ENCODE measurements at regions not wholly inside any gene's neighbourhood (a gene's known extent, or its start where the extent isn't known, plus 50 kb on each side); places are given as distances from the start of the nearest gene placed in this dataset.

GRCh38 chr2:104756118-104756517, 97.8 kb upstream of the POU3F3 start:
- no peak for DNase-seq (ENCODE audit: low read depth, low spot score)

GRCh38 chr2:104757056-104757455, 96.9 kb upstream of the POU3F3 start:
- no peak for DNase-seq (ENCODE audit: low read depth, low spot score)

GRCh38 chr2:104758199-104758620, 95.7 kb upstream of the POU3F3 start:
- DNase-seq (ENCODE audit: low read depth, low spot score) = peak; percentile 54

GRCh38 chr2:104762031-104762430, 91.9 kb upstream of the POU3F3 start:
- no peak for DNase-seq (ENCODE audit: low read depth, low spot score)

DNA sequence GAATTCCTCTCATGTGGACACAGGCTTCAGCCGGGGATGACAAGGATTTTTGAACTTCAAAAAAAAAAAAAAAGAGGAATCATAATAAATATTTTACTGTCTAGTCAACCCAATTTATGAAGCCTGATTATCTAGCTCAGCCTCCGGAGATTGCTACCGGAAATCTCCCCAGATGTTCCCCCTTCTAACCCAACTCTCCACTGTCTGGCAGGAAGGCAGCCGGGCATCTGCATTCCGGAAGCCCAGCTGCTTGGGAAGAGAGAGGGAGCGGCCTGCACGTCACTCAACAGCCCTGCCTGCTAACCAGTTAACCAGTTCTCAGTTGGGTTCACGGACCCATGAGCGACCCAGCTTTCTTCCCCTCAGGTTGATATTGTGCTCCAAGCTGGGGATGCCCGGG, 87.2 kb upstream of the POU3F3 start:
- no peak for DNase-seq (ENCODE audit: low read depth, low spot score)

DNA sequence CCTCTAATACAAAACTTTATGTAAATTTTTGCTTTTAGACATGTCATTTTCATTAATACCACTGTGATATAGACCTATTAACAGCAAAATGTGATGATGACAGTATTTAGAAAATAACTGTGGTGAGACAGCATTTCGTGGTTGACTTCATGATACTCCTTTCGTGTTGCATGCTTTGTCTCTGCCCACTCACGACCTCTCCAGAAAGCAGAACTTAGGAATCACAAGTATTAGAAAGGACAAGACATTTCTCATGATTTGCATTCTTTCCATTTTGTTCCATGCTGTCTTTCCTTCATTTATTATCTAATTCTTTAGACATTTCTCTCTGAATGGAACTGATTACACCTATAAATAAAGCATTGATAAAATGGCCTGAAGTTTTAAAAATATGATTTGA, 85.2 kb upstream of the POU3F3 start:
- DNase-seq (ENCODE audit: low read depth, low spot score) = no peak

DNA sequence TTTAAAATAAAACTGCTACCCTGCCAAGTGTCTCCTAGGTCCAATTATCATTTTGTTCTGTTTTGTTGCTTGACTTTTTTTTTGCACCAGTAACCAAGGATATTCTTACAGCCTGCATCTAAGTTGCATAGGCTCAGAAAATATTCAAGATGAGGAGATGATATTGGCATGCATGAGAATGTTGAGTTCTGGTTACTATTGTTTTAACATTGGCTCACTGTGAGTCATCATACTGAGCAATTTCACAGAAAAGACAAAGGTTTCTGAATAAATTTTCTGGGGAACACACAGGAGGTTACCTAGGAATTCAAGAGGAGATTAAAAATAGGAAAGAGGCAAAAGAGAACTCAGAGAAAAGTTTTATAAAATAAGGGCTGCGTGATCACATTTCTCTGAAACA, 84.8 kb upstream of the POU3F3 start:
- DNase-seq (ENCODE audit: low read depth, low spot score) = peak; percentile 55

DNA sequence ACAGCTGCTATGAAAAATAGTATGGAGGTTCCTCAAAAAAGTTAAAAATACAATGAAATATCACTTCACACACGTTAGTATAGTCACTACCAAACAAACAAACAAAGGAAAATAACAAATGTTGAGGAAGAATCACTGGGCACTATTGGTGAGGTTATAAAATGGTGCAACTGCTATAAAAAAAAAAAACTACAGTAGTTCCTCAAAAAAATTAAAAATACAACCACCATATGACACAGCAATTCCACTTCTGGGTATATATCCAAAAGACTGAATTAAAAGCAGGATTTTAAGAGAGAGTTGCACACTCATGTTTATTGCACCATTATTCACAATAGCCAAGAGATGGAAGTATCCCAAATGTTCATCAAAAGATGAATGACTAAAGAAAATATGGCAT, 80.9 kb upstream of the POU3F3 start:
- no peak for DNase-seq (ENCODE audit: low read depth, low spot score)

DNA sequence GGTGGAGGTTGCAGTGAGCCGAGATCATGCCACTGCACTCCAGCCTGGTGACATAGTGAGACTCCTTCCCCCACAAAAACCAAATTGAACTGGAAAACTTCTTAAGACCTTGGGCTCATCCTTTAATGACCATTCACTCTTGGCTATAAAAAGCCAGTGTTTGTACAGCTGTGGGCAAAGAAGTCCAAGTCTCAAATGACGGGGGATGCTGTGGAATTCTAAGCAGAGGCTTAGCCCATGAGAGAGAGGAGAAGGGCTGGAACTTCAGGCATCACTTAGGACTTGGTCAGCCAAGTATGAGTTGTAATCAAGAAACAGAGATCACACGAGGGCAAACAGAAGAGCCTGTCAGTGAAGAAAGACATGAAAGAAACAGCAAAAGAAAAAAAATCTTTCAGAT, 79.3 kb upstream of the POU3F3 start:
- no peak for DNase-seq (ENCODE audit: low read depth, low spot score)

DNA sequence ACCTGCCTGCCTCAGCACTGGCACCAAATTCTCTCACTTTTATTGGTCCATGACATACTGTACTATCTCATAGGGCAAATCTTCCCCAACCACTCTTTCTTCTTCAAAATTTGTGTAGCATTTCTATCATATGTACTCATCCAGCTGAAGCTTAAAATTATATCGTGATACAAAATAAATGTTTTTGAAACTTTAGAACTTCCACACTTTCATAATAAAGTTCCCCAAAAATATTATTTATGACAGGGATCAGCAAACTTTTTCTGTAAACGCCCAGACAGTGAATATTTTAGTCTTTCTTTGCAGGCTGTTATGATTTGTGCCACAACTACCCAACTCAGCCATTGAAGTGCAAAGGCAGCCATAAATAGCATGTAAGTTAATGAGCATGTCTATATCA, 76.2 kb upstream of the POU3F3 start:
- no peak for DNase-seq (ENCODE audit: low read depth, low spot score)

DNA sequence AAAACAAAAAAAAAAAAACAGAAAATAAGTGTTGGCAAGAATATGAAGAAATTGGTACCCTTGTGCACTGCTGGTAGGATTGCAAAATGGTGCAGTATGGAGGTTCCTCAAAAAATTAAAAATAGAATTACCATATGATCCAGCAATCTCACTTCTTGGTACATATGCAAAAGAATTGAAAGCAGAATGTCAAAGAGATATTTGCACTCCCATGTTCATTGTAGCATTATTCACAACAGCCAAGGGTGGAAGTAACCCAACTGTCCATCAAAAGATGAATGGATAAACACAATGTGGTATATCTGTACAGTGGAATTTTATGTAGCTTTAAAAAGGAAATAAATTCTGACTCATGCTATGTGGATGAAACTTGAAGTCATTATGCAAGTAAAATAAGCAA, 72.8 kb upstream of the POU3F3 start:
- no peak for DNase-seq (ENCODE audit: low read depth, low spot score)

DNA sequence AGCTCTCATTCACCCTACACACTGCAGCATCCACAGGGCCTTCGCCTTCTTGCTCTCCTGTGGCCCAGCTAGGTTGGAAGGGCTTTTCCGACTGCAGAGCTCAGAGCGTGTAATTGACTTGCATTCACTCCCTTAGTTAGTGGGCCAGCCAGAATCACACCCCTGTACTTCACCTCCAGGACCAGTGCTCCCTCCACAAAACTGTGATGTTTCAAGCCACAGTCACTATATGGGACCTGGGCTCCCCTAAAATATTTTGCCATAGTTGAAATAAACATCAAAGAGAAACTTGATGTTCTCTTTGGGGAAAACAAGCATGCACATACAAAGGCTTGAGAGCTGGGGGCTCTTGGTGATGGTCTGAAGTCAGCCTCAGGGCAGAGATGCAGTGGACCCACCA, 69.7 kb upstream of the POU3F3 start:
- no peak for DNase-seq (ENCODE audit: low read depth, low spot score)

DNA sequence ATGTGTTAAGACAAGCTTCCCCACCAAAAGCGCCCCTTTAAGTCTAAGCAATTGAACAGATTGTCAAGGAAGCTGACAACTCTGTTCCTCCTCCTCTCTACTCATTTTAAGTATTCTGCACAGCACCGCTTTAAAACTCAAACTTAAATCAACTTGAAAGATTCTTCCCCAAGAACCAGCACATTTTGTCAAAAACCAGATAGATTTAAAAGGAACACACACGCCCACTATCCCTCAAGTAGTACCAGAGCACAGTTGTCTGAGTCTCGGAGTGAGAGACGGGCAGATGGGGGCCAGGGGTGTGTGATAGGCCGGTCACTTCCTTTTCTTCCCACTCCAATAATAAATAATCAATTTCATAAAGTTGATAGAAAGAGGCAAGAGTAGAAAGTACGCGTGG, 67.7 kb upstream of the POU3F3 start:
- DNase-seq (ENCODE audit: low read depth, low spot score) = no peak

DNA sequence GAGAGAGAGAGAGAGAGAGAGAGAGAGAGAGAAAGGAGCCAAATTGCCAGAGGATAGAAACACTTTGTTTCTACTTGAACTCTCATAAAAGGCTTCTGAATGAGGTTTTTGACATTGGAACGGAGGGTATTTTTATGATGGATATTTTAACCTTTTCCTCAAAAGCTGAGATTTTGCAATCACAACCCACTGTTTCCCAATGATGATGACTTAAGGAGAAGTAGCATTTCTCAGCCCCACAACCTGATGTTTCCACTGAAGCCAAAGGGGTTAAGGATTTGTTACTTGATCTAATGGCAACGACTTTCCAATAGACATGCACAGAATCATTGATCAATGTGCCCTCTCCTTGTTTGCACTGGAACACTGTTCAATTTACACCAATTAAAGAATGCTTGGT, 67.1 kb upstream of the POU3F3 start:
- DNase-seq (ENCODE audit: low read depth, low spot score) = no peak

DNA sequence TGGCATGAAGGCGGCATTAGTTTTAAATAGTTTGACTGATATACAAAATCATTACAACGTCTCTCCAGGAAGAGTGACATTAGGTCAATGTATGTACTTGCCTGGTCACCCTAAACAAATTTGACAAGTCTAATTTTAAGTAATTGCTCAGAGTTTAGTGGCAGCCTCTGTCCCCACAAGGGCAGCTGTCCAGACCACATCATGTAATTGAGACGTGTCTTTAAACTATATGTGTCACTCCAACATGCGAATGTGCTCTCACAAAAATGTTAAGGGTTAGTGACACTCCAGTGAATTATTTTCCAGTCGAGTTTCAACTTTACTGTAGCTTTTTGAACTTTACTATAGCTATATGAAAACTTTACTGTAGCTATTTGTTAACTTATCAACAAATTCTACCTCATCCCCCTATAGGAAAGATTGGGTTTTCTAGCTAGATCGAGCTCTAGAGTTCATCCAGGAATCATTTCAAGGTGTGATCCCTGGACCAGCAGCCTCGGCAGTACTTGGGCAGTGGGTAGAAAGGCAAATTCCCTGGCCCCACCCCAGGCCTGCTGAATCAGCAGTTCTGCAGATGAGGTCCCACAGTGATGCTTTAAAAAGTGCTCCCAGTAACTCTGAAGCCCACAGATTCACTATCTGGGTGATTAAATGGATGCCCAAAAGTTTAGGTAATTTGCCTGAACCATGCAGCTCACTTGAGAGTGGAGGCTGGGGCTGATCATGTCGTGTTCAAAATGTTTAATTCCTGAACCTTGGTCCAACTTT, 66.4 kb upstream of the POU3F3 start:
- DNase-seq (ENCODE audit: low read depth, low spot score) = no peak

- DNase-seq (ENCODE audit: low read depth, low spot score) = no peak
Measured at GRCh38 chr2:104788742-104789455, 65.0 kb upstream of the POU3F3 start.

DNA sequence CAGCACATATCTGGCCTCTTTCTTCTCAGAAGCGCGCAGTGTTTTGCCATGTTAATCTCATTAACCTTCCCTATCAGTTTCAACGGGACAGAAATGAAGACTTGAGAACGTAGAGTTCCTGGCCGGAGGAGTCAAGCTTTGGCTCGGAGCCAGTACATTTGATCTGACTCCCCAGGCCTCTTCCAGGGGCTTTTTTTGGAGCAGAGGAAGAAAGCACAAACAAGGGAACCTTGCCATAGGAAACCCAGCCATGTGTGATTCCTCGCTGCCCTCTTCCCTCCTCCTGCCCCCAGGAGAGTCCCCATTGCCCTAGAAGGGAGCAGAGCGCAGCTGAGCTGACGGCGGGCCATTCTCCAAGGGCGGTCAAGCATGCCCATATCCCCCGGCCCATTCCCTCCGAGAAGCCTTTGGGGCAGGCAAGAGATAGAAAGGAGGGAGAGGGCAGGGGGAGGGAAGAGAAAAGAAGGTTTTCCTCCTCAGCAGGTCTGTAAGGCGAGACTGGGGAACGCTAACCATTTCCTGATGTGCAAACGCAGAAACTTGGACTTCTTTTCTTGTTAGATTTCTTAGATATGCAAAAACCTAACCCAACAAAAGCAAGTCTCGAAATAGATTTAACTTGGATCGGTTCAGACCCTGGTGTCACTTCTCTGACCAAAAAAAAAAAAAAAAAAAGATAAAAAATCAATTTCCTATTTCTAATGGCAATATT, 63.7 kb upstream of the POU3F3 start:
- DNase-seq (ENCODE audit: low read depth, low spot score) = no peak

DNA sequence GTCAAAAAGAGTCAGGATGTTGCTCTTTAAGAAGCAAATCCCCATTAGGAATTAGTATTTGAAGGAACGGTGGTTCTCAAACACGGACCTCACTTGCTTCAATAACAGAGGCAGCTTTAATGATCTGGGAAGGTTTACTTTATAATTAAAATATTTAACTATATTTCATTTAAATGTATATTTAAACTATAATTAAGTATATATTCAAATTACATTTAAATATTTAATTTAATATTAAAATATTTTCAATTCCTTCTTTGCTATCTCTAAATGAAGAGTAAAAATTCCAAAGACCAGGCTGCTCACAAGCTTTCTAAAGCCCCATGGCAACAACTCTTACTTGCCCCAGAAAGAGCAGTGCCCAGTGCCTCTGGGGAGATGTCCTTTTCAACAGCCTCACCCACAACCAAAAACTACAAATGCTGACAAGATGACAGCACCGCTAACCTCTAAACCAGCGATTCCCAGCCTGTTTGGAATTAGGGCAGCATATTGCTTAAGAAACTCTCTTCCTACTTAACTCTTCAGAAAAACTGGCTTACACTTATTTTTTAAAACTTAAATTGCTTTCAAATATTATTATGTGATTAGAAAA, 62.9 kb upstream of the POU3F3 start:
- DNase-seq (ENCODE audit: low read depth, low spot score) = no peak

- DNase-seq (ENCODE audit: low read depth, low spot score) = no peak
Measured at GRCh38 chr2:104793966-104794365, 59.9 kb upstream of the POU3F3 start.

- DNase-seq (ENCODE audit: low read depth, low spot score) = no peak
Measured at GRCh38 chr2:104794441-104794840, 59.5 kb upstream of the POU3F3 start.
